LNCAP (cell line): ENCODE measurements at regions not wholly inside any gene's neighbourhood (a gene's known extent, or its start where the extent isn't known, plus 50 kb on each side); places are given as distances from the start of the nearest gene placed in this dataset.
A peak's percentile ranks its signal among the peaks of the same experiment; 100 is the strongest.

ENCODE experiments used
- CTCF ChIP-seq: fragments of 450-650 bp; IDR thresholded peaks from 2 replicates; pipeline ENCODE4 v1.5.1; 2017; ENCODE audit warnings: mild to moderate bottlenecking

DNA sequence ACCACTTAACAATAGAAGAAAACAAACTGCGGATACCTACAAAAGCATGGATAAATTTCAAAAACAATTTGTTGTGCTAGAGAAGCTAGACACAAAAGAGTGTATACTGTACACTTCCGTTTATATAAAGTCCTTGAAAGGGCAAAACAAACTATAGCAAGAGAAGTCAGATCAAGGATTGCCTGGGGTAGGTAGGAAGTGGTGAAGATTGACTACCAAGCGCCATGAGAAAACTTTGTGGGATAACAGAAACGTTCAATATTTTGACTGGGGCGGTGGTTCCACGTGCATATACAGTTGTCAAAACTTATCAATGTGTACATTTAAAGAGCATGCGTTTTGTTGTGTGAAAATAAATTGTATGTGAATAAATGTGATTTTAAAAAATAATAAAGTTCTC lies 55.6 kb upstream of the CCL2 start:
- TF ChIP-seq CTCF: no peak

GRCh38 chr17:34199932-34200534 lies 55.1 kb upstream of the CCL2 start:
- peak; percentile 99 for TF ChIP-seq CTCF

GRCh38 chr17:34201225-34201624 lies 53.9 kb upstream of the CCL2 start:
- no peak for TF ChIP-seq CTCF

- TF ChIP-seq CTCF: no peak
Measured at GRCh38 chr17:34201767-34202166, 53.3 kb upstream of the CCL2 start.

DNA sequence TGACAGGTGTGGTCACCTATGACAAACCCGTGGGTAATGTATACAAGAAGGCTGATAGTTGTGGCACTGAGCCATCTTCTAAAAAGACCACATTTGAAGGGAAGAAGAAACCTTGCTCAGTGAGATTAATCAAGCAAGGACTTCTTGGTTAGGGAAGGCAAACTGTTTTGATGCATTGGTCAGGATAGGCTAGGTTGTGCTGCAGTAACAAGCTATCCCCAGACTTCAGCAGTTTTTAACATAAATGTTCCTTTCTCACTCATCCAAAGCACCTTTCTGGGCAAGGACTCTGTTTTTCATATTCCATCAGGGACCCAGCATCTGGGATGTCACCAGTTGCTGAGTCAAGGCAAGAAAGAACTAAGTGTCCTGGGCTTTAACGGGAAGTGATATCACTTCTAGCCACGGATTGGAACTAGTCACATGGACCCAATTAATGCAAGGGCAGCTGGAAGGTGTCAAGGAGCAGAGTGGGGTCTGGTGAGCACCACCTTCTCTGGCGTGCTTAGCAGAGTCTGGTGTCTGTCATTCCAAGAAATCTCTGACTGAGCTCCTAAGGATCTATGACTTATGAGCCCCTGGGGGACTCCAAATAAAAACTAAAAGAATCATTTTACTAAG lies 52.0 kb upstream of the CCL2 start:
- no peak for TF ChIP-seq CTCF

DNA sequence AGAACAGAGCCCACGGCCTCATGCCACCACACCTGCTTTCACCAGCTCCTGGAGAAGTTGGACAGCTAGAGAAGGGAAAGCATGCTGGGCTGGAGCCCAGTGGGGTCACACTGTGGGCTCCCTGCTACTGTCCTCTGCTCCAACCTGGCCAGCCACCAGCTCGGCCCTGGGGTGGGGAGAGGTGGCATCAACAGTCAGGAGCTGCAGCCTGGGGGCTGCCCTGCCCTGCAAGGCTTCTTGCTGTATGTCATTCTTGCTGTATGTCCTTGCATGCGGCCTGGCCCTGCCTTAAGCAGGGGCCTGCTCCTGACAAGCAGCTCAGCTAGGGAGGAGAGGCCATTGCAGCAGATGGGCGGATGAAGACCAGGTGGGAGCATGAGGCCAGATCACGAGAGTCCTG lies 50.7 kb upstream of the CCL2 start:
- no peak for TF ChIP-seq CTCF
